PC-9 (cell line): ENCODE measurements at regions not wholly inside any gene's neighbourhood (a gene's known extent, or its start where the extent isn't known, plus 50 kb on each side); places are given as distances from the start of the nearest gene placed in this dataset.

Experiments used
- BruUV-seq: library from RNA; stranded (reverse); fragments of 400-500 nt; replicated peaks from 2 replicates; lab custom pipeline; 2021; lab: Mats Ljungman, UMichigan
- CTCF ChIA-PET: fragments of 300-600 bp; sonication (Branson Sonifier 250); formaldehyde crosslinking; loops from one replicate; lab custom pipeline; 2022; ENCODE audit warnings: antibody characterized with exemption; lab: Charles Lee
- POLR2A ChIA-PET: fragments of 300-600 bp; sonication (Branson Sonifier 250); formaldehyde crosslinking; loops from one replicate; lab custom pipeline; 2022; ENCODE audit warnings: antibody characterized with exemption; ENCODE audit not compliant: unreplicated experiment; lab: Charles Lee
- DNase-seq, 2 experiments: peaks; one replicate each; pipeline versions ENCODE4 v3.0.0 to v3.0.0-alpha.2; 2015 to 2022; ENCODE audit warnings: mixed read lengths in 1 of 2
- H2AFZ ChIP-seq: fragments of 200-600 bp; sonication (generic); 2 replicates; pipeline ENCODE4 v1.8.1; 2017; ENCODE audit warnings: antibody characterized with exemption
- H3F3A ChIP-seq: fragments of 200-600 bp; sonication (generic); 2 replicates; pipeline ENCODE4 v1.8.1; 2017; ENCODE audit warnings: antibody characterized with exemption, mild to moderate bottlenecking, low read depth; ENCODE audit not compliant: insufficient read depth
- H3K27ac ChIP-seq: fragments of 200-600 bp; sonication (generic); 2 replicates; pipeline ENCODE4 v1.6.1; 2016; ENCODE audit warnings: mixed run types
- H3K27me3 ChIP-seq: fragments of 200-600 bp; sonication (generic); 2 replicates; pipeline ENCODE4 v1.6.1; 2016; ENCODE audit warnings: low read depth, mixed run types; ENCODE audit not compliant: insufficient read depth
- H3K36me3 ChIP-seq: fragments of 200-600 bp; sonication (generic); 2 replicates; pipeline ENCODE4 v1.6.1; 2016; ENCODE audit warnings: low read depth, mixed run types
- H3K4me1 ChIP-seq: fragments of 200-600 bp; sonication (generic); replicated peaks from 2 replicates; pipeline ENCODE4 v1.6.1; 2016; ENCODE audit warnings: mixed run types; ENCODE audit not compliant: insufficient read depth
- H3K4me2 ChIP-seq: fragments of 200-600 bp; sonication (generic); 2 replicates; pipeline ENCODE4 v1.6.1; 2017; ENCODE audit warnings: mixed run types
- H3K4me3 ChIP-seq: fragments of 200-600 bp; sonication (generic); 2 replicates; pipeline ENCODE4 v1.6.1; 2016; ENCODE audit warnings: mixed run types
- H3K79me2 ChIP-seq: fragments of 200-600 bp; sonication (generic); 2 replicates; pipeline ENCODE4 v1.6.1; 2017; ENCODE audit warnings: low read depth, mixed run types
- H3K9me2 ChIP-seq: fragments of 200-600 bp; sonication (generic); 2 replicates; pipeline ENCODE4 v1.8.1; 2017; ENCODE audit warnings: mild to moderate bottlenecking; ENCODE audit not compliant: insufficient read depth
- H3K9me3 ChIP-seq: fragments of 200-600 bp; sonication (generic); 2 replicates; pipeline ENCODE4 v1.8.1; 2016; ENCODE audit warnings: low read depth; ENCODE audit not compliant: insufficient read depth
- H4K20me1 ChIP-seq: fragments of 200-600 bp; sonication (generic); 2 replicates; pipeline ENCODE4 v1.8.1; 2017; ENCODE audit not compliant: insufficient read depth
- CTCF ChIP-seq: fragments of 200-600 bp; sonication (generic); conservative IDR thresholded peaks from 2 replicates; pipeline ENCODE4 v1.6.1; 2017; ENCODE audit warnings: mixed run types, antibody characterized with exemption, mild to moderate bottlenecking, moderate library complexity
- EZH2 ChIP-seq: fragments of 200-600 bp; sonication (generic); IDR thresholded peaks from 2 replicates; pipeline ENCODE4 v1.8.0; 2017; ENCODE audit warnings: antibody characterized with exemption, low read depth
- intact Hi-C: fragments of 100-400 bp; cut with micrococcal nuclease; formaldehyde crosslinking; loops from one replicate; pipeline ENCODE4 v1.10.0; 2022; ENCODE audit not compliant: unreplicated experiment

- no peak for DNase-seq
- no peaks in the 10 kb centered on the region for H4K20me1 ChIP-seq
- H3K9me2 ChIP-seq, result no peaks in the 10 kb centered on the region
- no peaks in the 10 kb centered on the region for H3K9me3 ChIP-seq
- no peak overlapping the region for H2AFZ ChIP-seq
- no peaks in the 10 kb centered on the region for H3F3A ChIP-seq
- no peak overlapping the region for H3K4me2 ChIP-seq
- POLR2A ChIA-PET, result no interaction called here
- H3K27ac ChIP-seq, result no peak overlapping the region
- CTCF ChIA-PET, result no interaction called here
- H3K4me1 ChIP-seq, result no peaks in the 10 kb centered on the region; the same call in 1 of the 2 replicates
- BruUV-seq, result no TSS peak
- H3K36me3 ChIP-seq, result no peaks in the 10 kb centered on the region
- no peaks in the 10 kb centered on the region; the same call in 1 of the 2 replicates for H3K27me3 ChIP-seq
- no peak overlapping the region for H3K4me3 ChIP-seq
- intact Hi-C loops, result no loop called here
- H3K79me2 ChIP-seq, result no peaks in the 10 kb centered on the region
- TF ChIP-seq EZH2 (no peak), CTCF (no peak)
These were observed 274.5 kb upstream of the PPP2R2D start for GRCh38 chr10:131626274-131626673.

- ChIA-PET CTCF (no interaction called here), POLR2A (no interaction called here)
- H3K4me3 ChIP-seq, result no peak overlapping the region
- H3K36me3 ChIP-seq, result no peaks in the 10 kb centered on the region
- intact Hi-C loops, result no loop called here
- no peaks in the 10 kb centered on the region for H4K20me1 ChIP-seq
- H3K27ac ChIP-seq, result no peak overlapping the region
- DNase-seq, result no peak
- no peaks in the 10 kb centered on the region for H3K4me1 ChIP-seq
- no peaks in the 10 kb centered on the region for H3K9me3 ChIP-seq
- H2AFZ ChIP-seq, result no peak overlapping the region
- no peak for TF ChIP-seq EZH2
- no peak for TF ChIP-seq CTCF
- no TSS peak for BruUV-seq
- H3K9me2 ChIP-seq, result no peaks in the 10 kb centered on the region
- H3F3A ChIP-seq, result no peaks in the 10 kb centered on the region
- H3K27me3 ChIP-seq, result peaks cover 7% of the 10 kb centered on the region
- no peaks in the 10 kb centered on the region for H3K79me2 ChIP-seq
- no peak overlapping the region for H3K4me2 ChIP-seq
These were observed 271.6 kb upstream of the PPP2R2D start for GRCh38 chr10:131629026-131629770.

- intact Hi-C loops, result no loop called here
- CTCF ChIA-PET, result no interaction called here
- Histone ChIP-seq H3K27ac (no peak overlapping the region), H3K36me3 (no peaks in the 10 kb centered on the region), H2AFZ (no peak overlapping the region), H3K4me1 (no peaks in the 10 kb centered on the region), H3K9me3 (no peaks in the 10 kb centered on the region), H3K4me3 (no peak overlapping the region), H3K9me2 (no peaks in the 10 kb centered on the region), H3F3A (no peaks in the 10 kb centered on the region), H3K4me2 (no peak overlapping the region), H3K27me3 (peaks cover 7% of the 10 kb centered on the region), H3K79me2 (no peaks in the 10 kb centered on the region), H4K20me1 (no peaks in the 10 kb centered on the region)
- BruUV-seq, result no TSS peak
- no peak for DNase-seq
- TF ChIP-seq EZH2 (no peak), CTCF (no peak)
- POLR2A ChIA-PET, result no interaction called here
These were observed 270.0 kb upstream of the PPP2R2D start for GRCh38 chr10:131630772-131631258.
